GM23338 (cell line): ENCODE measurements at regions not wholly inside any gene's neighbourhood (a gene's known extent, or its start where the extent isn't known, plus 50 kb on each side); places are given as distances from the start of the nearest gene placed in this dataset.

Source experiments
- CREB1 ChIP-seq: fragments of 250-450 bp; sonication (Bioruptor Pico); IDR thresholded peaks from 2 replicates; pipeline ENCODE4 v1.5.0; 2020; ENCODE audit warnings: low read depth, mild to moderate bottlenecking, moderate library complexity
- EZH2 ChIP-seq: fragments of 200-600 bp; sonication (generic); IDR thresholded peaks from one replicate; pipeline ENCODE4 v1.8.0; 2017; ENCODE audit warnings: antibody characterized with exemption, mild to moderate bottlenecking, low read depth; ENCODE audit not compliant: unreplicated experiment
- EZH2phosphoT487 ChIP-seq: fragments of 200-600 bp; sonication (generic); IDR thresholded peaks from one replicate; pipeline ENCODE4 v1.8.1; 2018; ENCODE audit warnings: antibody characterized with exemption; ENCODE audit not compliant: unreplicated experiment
- JUNB ChIP-seq: IDR thresholded peaks from one replicate; pipeline ENCODE4 v1.6.1; 2016; ENCODE audit warnings: antibody characterized with exemption; ENCODE audit not compliant: unreplicated experiment
- NANOG ChIP-seq: IDR thresholded peaks from 2 replicates; pipeline ENCODE4 v1.6.1; 2016; ENCODE audit warnings: antibody characterized with exemption, borderline replicate concordance
- POLR2AphosphoS5 ChIP-seq: IDR thresholded peaks from 2 replicates; pipeline ENCODE4 v1.6.1; 2016; ENCODE audit warnings: antibody characterized with exemption, low read depth
- ZNF114 ChIP-seq: fragments of 250-450 bp; sonication (Bioruptor Pico); IDR thresholded peaks from 2 replicates; pipeline ENCODE4 v1.5.0; 2020; ENCODE audit warnings: mild to moderate bottlenecking, moderate library complexity
- ZNF331 ChIP-seq: fragments of 250-450 bp; sonication (Bioruptor Pico); IDR thresholded peaks from 2 replicates; pipeline ENCODE4 v1.5.0; 2020; ENCODE audit warnings: low read depth, mild to moderate bottlenecking, moderate library complexity
- TF ChIP-seq, protein P1 (sequence below), 2 experiments: fragments of 200-600 bp in 1 of 2; sonication (generic) in 1 of 2; conservative IDR thresholded peaks; 2 replicates each; pipeline versions ENCODE4 v1.5.1 to v1.6.1; 2016 to 2017; ENCODE audit warnings: antibody characterized with exemption in 2 of 2, low read depth in 2 of 2, mild to moderate bottlenecking in 2 of 2, moderate library complexity in 1 of 2
- TF ChIP-seq, protein P2 (sequence below): IDR thresholded peaks from one replicate; pipeline ENCODE4 v1.6.1; 2018; ENCODE audit warnings: antibody characterized with exemption; ENCODE audit not compliant: unreplicated experiment

DNA sequence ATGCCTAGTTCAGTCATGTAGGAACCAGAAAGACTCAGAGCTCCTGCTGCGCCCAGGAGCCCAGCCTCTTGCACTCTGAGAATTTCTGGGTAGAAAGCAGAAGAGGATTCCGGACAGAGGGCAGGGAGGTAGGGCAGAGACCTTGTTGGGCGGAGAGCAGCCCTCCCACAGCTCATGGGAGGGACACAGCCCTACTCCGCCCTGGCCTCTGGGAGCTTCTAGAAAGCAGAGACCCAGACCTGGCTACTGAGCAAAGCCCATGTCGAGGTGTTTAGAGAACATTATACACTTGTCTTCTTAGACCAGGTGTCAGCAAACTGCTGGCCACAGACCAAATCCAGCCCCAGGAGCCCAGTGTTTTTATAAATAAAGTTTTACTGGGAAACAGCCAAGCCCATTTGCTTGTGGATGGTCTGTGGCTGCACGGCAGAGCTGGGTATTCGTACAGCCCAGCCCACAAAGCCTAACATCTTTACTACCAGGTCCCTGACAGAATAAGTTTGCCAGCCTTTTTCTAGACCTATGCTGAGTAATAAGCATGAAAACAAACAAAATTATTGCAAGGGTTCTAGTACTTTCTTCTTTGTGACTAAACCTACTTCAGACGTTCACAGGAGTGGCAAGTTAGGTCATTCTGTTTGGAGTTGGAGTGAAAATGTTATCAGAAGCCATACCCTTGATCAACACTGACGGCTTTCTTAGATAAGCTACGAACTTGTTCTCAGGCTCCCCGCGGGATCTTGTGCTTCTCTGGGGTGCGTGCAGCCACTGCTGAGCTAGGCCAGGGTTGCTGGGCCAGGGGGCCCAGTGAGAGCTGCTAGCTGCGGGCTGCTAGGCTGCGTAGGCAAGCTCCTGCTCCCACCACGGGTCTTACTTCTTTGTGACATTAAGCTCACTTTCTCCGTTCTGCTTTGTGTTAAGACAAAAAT, 235.1 kb upstream of the FOXQ1 start:
- TF ChIP-seq EZH2phosphoT487, result no peak
- TF ChIP-seq, protein P1, sequence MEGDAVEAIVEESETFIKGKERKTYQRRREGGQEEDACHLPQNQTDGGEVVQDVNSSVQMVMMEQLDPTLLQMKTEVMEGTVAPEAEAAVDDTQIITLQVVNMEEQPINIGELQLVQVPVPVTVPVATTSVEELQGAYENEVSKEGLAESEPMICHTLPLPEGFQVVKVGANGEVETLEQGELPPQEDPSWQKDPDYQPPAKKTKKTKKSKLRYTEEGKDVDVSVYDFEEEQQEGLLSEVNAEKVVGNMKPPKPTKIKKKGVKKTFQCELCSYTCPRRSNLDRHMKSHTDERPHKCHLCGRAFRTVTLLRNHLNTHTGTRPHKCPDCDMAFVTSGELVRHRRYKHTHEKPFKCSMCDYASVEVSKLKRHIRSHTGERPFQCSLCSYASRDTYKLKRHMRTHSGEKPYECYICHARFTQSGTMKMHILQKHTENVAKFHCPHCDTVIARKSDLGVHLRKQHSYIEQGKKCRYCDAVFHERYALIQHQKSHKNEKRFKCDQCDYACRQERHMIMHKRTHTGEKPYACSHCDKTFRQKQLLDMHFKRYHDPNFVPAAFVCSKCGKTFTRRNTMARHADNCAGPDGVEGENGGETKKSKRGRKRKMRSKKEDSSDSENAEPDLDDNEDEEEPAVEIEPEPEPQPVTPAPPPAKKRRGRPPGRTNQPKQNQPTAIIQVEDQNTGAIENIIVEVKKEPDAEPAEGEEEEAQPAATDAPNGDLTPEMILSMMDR (conservative IDR thresholded peaks at IDR 0.05; ENCODE audit: low read depth in 2 of 2), result no peak
- TF ChIP-seq ZNF114 (CRISPR knock-in tag), result no peak
- TF ChIP-seq, protein P2, sequence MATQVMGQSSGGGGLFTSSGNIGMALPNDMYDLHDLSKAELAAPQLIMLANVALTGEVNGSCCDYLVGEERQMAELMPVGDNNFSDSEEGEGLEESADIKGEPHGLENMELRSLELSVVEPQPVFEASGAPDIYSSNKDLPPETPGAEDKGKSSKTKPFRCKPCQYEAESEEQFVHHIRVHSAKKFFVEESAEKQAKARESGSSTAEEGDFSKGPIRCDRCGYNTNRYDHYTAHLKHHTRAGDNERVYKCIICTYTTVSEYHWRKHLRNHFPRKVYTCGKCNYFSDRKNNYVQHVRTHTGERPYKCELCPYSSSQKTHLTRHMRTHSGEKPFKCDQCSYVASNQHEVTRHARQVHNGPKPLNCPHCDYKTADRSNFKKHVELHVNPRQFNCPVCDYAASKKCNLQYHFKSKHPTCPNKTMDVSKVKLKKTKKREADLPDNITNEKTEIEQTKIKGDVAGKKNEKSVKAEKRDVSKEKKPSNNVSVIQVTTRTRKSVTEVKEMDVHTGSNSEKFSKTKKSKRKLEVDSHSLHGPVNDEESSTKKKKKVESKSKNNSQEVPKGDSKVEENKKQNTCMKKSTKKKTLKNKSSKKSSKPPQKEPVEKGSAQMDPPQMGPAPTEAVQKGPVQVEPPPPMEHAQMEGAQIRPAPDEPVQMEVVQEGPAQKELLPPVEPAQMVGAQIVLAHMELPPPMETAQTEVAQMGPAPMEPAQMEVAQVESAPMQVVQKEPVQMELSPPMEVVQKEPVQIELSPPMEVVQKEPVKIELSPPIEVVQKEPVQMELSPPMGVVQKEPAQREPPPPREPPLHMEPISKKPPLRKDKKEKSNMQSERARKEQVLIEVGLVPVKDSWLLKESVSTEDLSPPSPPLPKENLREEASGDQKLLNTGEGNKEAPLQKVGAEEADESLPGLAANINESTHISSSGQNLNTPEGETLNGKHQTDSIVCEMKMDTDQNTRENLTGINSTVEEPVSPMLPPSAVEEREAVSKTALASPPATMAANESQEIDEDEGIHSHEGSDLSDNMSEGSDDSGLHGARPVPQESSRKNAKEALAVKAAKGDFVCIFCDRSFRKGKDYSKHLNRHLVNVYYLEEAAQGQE, result no peak
- no peak for TF ChIP-seq EZH2
- TF ChIP-seq POLR2AphosphoS5, result no peak
- no peak for TF ChIP-seq ZNF331
- no peak for TF ChIP-seq NANOG
- TF ChIP-seq CREB1, result no peak
- TF ChIP-seq JUNB, result no peak
